NCI-H226 (cell line): ENCODE measurements at regions not wholly inside any gene's neighbourhood (a gene's known extent, or its start where the extent isn't known, plus 50 kb on each side); places are given as distances from the start of the nearest gene placed in this dataset.

Experiments used
- DNase-seq: peaks from one replicate; pipeline ENCODE4 v3.0.0-alpha.2; 2015

- DNase-seq: no peak
Measured at GRCh38 chr2:134099273-134099672, 154.6 kb upstream of the MGAT5 start.

GRCh38 chr2:134103196-134103595, 150.7 kb upstream of the MGAT5 start:
- no peak for DNase-seq

- no peak for DNase-seq
Measured at GRCh38 chr2:134104754-134105153, 149.1 kb upstream of the MGAT5 start.

- DNase-seq: no peak
Measured at GRCh38 chr2:134107402-134107801, 146.5 kb upstream of the MGAT5 start.

GRCh38 chr2:134108113-134108512, 145.8 kb upstream of the MGAT5 start:
- DNase-seq: no peak

GRCh38 chr2:134109246-134109645, 144.6 kb upstream of the MGAT5 start:
- no peak for DNase-seq

- no peak for DNase-seq
Measured at GRCh38 chr2:134109725-134110124, 144.1 kb upstream of the MGAT5 start.

- DNase-seq: no peak
Measured at GRCh38 chr2:134110532-134110931, 143.3 kb upstream of the MGAT5 start.

- DNase-seq: no peak
Measured at GRCh38 chr2:134117676-134118075, 136.2 kb upstream of the MGAT5 start.

GRCh38 chr2:134118279-134119116, 135.4 kb upstream of the MGAT5 start:
- peak; percentile 96 for DNase-seq

- DNase-seq: no peak
Measured at GRCh38 chr2:134119117-134119712, 134.7 kb upstream of the MGAT5 start.

- peak; percentile 95 for DNase-seq
Measured at GRCh38 chr2:134119713-134120405, 134.0 kb upstream of the MGAT5 start.

GRCh38 chr2:134120406-134120732, 133.5 kb upstream of the MGAT5 start:
- DNase-seq: no peak

GRCh38 chr2:134120733-134121630, 132.9 kb upstream of the MGAT5 start:
- DNase-seq: peak; percentile 54

GRCh38 chr2:134122610-134123009, 131.3 kb upstream of the MGAT5 start:
- DNase-seq: no peak

- DNase-seq: no peak
Measured at GRCh38 chr2:134123332-134123731, 130.5 kb upstream of the MGAT5 start.

- no peak for DNase-seq
Measured at GRCh38 chr2:134124047-134124753, 129.7 kb upstream of the MGAT5 start.

GRCh38 chr2:134127496-134127895, 126.4 kb upstream of the MGAT5 start:
- no peak for DNase-seq

- DNase-seq: no peak
Measured at GRCh38 chr2:134128746-134129145, 125.1 kb upstream of the MGAT5 start.

- DNase-seq: no peak
Measured at GRCh38 chr2:134129900-134130537, 123.9 kb upstream of the MGAT5 start.

GRCh38 chr2:134131681-134132489, 122.0 kb upstream of the MGAT5 start:
- DNase-seq: no peak
